NCI-H2227 treated with DMSO at 0.1 percent for 48 hours (cell line): ENCODE measurements at regions not wholly inside any gene's neighbourhood (a gene's known extent, or its start where the extent isn't known, plus 50 kb on each side); places are given as distances from the start of the nearest gene placed in this dataset.

Experiments used
- DNase-seq: peaks from one replicate; lab custom pipeline; 2025; lab: John Stamatoyannopoulos, UW

DNA sequence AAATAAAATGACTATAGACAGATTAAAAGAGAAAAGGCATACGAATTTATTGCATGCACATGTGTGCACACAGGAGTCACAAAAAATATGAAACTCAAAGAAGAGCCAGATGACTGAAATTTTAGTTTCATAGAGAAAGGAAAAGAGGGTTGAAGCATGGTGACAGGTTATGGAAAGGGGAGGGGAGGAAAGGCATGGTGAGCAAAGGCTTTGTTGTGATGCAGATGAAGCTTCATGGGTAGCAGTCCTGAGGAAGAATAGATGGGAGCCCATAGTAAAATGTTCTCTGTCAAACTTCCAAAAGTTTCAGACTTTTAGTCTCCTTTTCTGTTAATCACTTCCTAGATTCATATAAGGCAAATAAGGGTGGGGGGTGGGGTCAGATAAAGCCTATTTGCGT lies 612.7 kb upstream of the ATP2B1 start:
- no peak for DNase-seq

- DNase-seq: no peak
These were observed 602.9 kb upstream of the ATP2B1 start for GRCh38 chr12:90311561-90311960.

DNA sequence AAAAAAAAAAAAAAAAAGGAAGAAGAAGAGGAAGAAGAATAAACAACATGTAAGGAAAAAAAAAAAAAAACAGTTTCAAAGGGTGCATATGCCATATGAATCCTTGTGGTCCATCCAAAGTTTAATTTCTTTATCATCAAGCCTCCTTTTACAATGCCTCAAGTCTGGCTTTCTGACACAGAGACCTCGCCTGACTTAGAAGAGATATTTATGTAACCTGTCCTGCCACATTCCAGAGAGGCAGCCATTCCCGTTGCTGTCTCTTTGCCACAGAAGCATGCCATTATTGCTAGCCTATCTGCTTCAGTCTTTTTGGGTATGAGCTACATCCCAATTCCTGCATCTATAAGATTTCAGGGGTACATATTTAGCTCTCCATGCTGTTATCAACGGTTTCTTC lies 596.7 kb upstream of the ATP2B1 start:
- no peak for DNase-seq

DNA sequence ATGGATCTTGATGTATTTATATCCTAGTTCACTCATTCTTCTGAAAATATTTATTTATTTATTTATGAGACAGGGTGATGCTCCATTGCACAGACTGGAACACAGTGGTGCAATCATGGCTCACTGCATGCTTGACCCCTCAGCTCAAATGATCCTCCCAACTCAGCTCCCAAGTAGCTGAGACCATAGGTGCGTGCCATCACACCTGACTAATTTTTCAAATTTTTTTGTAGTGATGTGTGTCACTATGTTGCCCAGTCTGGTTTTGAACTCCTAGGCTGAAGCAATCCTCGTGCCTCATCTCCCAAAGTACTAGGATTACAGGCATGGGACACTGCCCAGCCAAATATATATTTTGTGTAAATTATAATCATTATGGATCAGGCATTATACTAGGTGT lies 595.6 kb upstream of the ATP2B1 start:
- no peak for DNase-seq

- no peak for DNase-seq
These were observed 595.1 kb upstream of the ATP2B1 start for GRCh38 chr12:90303771-90304170.

- no peak for DNase-seq
These were observed 593.0 kb upstream of the ATP2B1 start for GRCh38 chr12:90301561-90302133.

GRCh38 chr12:90301095-90301494 lies 592.5 kb upstream of the ATP2B1 start:
- DNase-seq: no peak

- no peak for DNase-seq
These were observed 591.0 kb upstream of the ATP2B1 start for GRCh38 chr12:90299666-90300065.

DNA sequence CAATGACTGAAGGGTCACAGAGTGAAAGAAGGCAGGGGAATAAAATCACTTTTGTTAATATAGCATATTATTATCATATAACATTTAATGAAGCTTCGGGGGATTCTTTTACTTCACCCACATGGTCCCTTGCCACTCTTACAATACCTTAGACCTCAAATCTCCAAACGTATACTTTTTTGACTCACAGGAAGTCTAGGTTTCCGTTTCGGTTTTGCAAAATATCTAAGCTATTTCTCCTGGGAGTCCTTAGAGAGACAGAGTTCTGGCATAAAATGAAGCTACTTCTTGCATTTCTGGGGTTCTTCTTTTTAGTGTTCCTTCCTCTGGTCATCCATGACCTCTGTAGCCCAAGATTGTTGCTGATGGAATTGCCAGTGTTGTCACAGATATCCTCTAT lies 590.5 kb upstream of the ATP2B1 start:
- no peak for DNase-seq

DNA sequence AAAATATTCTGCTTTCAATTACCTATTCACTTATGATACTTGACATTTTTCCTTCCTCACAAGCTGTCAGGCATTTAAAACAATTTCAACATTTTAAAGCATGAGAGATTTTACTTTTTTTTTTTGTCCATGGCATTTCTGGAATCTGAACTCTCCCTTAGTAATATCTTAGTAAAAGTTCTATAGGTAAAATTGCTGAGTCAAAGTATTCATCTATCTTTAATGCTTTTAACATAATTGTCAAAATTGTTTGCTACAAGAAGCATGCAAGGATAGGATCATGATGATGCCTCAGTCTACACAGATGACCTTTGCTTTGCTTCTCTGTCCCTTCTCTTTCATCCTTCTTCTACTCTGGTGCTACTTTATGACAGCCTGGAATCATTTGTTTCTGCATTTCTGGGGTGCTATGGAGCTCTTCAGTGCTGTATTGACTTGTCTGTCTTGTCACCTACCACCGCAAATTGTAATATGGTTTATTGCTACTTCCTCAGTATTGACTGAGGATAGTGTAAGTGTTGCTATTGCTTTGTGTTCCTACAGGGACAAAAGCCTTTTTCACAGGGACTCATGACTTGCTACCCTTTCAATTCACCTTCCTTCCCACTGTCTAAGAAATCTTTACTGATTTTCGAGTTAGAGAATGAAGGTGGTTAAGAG lies 589.8 kb upstream of the ATP2B1 start:
- DNase-seq: no peak

DNA sequence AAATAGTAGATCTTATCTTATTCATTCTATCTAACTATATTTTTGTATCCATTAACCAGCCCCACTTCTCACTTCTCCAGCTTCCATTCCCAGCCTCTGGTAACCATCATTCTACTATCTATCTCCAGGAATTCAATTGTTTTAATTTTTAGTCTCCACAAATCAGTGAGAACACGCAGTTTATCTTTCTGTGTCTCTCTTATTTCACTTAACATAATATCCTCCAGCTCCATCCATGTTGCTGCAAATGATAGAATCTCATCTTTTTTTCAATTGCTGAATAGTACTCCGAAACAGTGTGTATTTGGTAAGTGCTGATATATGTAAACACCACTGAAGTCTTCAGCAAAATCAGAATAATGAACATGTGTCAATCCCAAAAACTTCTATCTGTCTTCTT lies 587.2 kb upstream of the ATP2B1 start:
- no peak for DNase-seq

GRCh38 chr12:90292183-90292582 lies 583.5 kb upstream of the ATP2B1 start:
- DNase-seq: no peak

- no peak for DNase-seq
These were observed 582.6 kb upstream of the ATP2B1 start for GRCh38 chr12:90290980-90291975.

GRCh38 chr12:90287585-90287984 lies 578.9 kb upstream of the ATP2B1 start:
- no peak for DNase-seq

DNA sequence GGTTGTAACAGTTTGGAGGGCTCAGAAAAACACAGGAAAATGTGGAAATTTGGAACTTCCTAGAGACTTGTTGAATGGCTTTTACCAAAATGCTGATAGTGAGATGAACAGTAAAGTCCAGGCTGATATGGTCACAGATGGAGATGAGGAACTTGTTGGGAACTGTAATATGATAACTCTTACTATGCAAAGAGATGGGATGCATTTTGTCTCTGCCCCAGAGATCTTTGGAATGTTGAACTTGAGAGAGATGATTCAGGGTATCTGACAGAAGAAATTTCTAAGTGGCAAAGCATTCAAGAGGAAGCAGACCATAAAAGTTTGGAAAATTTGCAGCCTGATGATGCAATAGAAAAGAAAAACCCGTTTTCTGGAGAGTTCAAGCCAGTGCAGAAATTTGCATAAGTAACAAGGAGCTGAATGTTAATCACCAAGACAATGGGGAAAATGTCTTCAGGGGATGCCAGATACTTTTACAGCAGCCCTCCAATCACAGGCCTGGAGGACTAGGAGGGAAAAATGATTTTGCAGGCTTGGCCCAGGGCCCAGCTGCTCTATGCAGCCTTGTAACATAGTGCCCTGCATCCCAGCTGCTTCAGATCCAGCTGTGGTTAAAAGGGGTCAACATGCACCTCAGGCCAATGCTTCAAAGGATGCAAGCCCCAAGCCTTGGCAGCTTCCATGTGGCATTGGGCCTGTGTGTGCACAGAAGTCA lies 572.7 kb upstream of the ATP2B1 start:
- DNase-seq: no peak

DNA sequence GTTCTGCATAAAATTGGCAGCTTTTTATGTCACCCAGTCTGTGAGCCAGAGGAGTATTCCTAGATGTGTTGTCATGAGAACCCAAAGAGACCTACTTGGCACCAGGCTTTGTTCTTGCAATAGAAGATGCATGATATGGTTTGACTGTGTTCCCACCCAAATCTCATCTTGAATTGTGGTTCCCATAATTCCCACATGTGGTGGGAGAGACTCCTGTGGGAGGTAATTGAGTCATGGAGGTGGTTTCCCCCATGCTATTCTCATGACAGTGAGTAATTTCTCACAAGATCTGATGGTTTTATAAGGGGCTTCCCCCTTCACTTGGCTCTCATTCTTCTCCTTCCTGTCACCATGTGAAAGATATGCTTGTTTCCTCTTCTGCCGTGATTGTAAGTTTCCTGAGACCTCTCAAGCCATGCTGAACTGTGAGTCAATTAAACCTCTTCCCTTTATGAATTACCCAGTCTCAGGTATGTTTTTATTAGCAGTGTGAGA lies 572.0 kb upstream of the ATP2B1 start:
- no peak for DNase-seq

DNA sequence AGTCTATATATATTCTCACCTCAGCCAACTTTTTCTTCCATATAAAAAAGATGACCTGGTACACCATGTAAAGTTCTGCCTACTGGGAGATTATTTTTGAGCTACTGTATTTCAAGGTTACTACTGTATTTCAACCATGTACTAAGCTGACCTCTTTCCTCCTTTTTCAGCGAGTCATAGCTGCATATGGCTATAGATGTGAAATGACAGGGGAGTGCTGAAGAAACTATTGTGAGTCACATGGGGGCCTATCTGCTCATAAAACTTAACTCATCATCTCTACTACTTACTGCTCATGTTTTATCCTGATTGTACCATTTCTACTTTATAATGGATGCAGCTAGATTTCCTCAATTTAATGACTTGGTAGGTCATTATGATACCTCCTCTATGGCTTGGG lies 571.4 kb upstream of the ATP2B1 start:
- no peak for DNase-seq

DNA sequence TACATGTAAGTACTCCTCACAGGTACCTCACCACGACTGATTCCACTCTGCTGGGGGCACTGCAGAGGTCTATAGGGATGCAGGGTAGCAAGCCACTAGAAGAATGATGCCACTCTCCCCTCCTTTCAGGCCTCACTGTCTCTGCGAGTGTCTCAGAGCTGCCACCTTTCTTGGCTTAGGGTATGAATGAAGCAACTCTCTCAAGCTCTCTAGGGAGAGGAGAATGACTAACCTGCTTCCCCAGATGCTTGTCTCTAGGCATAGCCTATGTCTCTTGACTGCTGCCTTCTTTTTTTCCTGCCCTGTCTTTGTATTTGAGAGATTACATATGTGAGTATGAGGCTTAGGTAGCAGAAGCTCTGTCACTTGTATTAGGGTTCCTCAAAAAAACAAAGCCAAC lies 566.5 kb upstream of the ATP2B1 start:
- no peak for DNase-seq

DNA sequence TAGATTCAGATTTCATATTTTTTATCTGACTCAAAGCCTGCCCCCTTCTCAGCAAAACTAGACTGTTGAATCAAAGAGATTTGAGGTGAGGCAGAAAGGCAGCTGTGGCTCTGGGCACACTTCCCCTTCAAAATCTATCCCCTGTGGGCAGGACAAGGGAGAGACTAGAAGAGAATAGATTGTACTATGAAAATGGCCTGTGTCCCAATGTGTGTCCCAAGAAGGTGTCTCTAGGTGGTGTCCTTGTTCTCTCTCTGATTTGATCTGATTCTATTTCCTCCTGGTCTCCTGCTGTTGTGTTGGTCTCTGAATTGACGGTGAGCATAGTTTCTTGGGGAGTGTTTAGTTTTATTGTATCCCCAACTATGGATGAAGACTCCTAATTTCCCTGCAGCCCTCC lies 565.8 kb upstream of the ATP2B1 start:
- no peak for DNase-seq

- DNase-seq: no peak
These were observed 559.9 kb upstream of the ATP2B1 start for GRCh38 chr12:90268574-90268973.

- DNase-seq: no peak
These were observed 553.6 kb upstream of the ATP2B1 start for GRCh38 chr12:90262251-90262650.

GRCh38 chr12:90261283-90261682 lies 552.6 kb upstream of the ATP2B1 start:
- no peak for DNase-seq
